ENCODE measurements at regions not wholly inside any gene's neighbourhood (a gene's known extent, or its start where the extent isn't known, plus 50 kb on each side); places are given as distances from the start of the nearest gene placed in this dataset.

DNA sequence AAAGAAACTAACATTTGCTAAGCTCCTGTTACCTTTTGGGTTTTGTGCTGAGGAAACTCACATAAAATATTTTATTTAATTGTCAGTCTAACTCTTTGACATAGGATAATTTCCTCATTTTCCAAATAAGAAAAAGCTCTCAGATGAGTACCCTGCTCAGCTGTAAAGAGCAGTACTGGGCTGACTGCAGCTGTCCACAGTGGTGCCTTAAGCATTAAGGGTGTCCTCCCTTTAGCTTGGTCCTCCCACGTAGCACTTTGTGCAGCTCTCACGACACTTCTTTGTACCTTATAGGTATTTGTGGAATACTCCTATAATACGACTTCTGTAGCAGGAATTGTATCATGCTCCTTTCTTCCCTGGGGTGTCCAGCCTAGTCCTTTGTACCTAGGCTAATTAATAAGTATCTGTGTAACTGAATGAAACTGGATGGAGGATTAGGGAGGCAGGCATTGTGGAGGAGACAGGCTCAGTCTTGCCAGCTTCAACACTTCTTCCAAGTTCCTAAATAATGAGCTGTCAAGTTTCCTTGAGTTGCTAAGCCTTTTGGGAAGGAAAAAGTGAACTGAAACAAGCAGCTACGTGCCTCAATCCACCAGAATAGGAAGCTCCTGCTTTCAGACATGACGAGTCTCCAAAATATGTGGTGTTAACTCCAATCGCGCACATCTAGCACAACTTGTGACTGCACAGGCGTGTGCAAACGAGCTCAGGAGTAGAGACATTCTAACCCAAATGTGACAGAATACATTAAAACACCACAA is 123.0 kb downstream of the SLC38A4 start:
- TF ChIP-seq, protein P1, sequence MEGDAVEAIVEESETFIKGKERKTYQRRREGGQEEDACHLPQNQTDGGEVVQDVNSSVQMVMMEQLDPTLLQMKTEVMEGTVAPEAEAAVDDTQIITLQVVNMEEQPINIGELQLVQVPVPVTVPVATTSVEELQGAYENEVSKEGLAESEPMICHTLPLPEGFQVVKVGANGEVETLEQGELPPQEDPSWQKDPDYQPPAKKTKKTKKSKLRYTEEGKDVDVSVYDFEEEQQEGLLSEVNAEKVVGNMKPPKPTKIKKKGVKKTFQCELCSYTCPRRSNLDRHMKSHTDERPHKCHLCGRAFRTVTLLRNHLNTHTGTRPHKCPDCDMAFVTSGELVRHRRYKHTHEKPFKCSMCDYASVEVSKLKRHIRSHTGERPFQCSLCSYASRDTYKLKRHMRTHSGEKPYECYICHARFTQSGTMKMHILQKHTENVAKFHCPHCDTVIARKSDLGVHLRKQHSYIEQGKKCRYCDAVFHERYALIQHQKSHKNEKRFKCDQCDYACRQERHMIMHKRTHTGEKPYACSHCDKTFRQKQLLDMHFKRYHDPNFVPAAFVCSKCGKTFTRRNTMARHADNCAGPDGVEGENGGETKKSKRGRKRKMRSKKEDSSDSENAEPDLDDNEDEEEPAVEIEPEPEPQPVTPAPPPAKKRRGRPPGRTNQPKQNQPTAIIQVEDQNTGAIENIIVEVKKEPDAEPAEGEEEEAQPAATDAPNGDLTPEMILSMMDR (IDR thresholded peaks at IDR 0.05), result no peak
- TF ChIP-seq POLR2A (IDR thresholded peaks at IDR 0.05), result no peak

Data from heart left ventricle (tissue), 13 donors.